HG03159 (cell line): ENCODE measurements at regions not wholly inside any gene's neighbourhood (a gene's known extent, or its start where the extent isn't known, plus 50 kb on each side); places are given as distances from the start of the nearest gene placed in this dataset.
"Not testable (repeated sequence)": the region's sequence is repeated elsewhere in the genome, so short reads cannot be mapped to it uniquely, and the experiment has no call there.

Experiments used
- ATAC-seq: cut with Tn5 transposase; IDR thresholded peaks from one replicate; pipeline ENCODE4 v1.9.1; 2021; ENCODE audit warnings: mild to moderate bottlenecking, moderate library complexity; ENCODE audit not compliant: unreplicated experiment

DNA sequence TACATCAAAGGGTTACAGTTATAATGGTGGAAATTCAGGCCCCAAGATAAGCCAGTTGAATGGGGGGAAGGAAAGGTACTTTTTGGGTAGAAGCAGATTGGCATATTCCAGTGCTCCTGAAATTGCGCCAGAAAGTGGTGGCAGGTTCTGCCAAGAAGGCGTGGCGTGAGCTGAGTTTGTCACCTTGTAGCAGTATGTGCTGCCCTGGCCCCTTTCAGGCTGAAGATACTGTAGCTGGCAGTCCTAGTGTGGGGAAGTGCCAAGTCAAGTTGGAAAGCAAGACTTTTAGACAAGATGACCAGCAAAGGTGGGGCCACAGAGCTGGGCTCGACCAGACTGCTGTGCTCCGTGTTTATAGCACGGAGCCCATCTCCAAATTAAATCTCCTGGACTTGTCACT lies 133.6 kb upstream of the GLRA1 start:
- ATAC-seq = no peak

DNA sequence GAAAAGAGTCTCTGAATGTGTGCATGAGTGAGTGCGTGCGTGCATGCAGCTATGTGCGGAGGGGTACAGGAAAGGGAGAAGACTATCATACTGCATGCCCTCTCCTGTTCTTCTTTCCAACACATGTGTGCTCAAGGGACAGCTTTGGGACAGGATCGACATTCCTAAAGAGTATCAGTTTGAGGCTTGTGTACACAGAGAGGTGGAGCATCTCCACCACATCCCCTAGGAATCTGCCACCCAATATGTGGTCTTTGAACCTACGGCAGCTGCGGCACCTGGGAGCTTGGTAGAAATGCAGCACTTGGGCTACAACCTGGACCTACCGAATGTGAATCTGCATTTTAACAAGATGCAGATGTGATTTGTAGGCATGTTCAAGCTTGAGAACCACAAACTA lies 132.3 kb upstream of the GLRA1 start:
- ATAC-seq = no peak

DNA sequence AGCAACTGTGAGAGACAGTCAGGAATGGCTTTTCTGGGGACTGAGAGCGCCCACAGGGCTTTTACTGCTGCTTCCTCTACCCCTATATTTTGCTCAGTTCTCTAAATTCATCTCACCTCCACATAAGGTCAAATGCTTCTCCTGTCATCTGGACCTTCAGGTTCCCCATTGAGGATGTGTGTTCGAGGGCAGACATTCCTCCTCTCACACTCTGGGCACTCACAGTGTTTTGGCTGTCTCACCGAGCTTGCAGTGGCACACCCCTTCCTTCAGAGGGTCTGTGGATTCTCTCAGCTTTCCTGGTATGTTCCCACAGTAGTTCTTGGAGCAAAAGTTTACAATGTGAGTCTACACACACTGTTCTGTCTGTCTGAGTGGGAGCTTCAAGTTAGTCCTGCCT lies 127.8 kb upstream of the GLRA1 start:
- ATAC-seq = no peak

DNA sequence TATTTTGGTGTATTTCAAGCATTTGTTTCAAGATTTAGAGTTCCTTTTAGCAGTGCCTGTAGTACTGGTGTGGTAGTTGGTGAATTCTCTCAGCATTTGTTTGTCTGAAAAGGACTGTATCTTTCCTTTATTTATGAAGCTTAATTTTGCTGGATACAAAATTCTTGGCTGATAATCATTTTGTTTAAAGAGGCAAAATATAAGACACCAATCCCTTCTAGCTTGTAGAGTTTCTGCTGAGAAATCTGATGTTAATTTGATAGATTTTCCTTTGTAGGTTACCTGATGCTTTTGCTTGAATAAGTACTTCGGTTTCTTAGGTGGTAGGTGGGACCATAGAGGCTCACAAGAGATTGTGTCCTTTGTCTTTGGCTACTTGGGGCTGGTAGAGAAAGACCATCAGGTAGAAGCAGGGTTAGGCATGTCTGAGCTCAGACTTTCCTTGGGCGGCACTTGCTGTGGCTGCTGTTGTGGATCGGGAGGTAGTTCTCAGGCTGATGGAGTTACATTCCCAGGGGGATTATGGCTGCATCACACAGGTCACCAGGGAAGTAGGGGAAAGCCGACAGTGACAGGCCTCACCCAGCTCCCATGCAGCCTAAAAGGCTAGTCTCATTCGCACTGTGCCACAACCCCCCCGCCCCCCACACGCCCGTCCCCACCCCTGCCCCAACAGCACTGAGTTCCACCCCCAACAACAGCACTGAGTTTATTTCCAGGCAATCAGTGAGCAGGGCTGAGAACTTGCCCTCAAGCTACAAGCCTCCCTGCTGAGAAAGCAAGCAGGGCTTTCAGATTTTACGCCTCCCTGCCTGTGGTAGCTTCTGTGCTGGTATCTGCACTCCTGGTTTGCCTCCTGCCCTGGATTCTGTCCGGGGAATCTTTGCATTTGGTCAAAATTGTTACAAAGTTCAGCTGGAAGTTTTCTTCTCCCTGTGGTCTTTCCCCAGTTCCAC lies 127.1 kb upstream of the GLRA1 start:
- ATAC-seq = no peak

DNA sequence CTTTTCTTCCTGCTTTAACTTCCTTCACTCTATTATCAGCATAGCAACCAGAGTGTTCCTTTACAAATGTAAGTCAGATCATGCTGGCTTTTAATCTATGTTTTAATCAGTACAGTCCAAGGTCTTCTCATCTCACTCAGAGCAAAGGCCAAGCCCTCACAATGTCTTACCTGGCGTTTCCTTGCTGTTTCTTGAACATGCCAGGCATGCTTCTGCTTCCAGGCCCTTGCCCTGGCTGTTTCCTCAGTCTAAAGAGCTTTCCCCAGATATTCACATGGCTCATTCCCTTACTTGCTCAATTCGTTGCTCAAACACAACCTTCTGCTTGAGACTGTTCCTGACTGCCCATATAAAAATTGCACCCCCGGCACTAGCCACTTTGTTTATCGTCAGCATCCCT lies 121.7 kb upstream of the GLRA1 start:
- no peak for ATAC-seq

DNA sequence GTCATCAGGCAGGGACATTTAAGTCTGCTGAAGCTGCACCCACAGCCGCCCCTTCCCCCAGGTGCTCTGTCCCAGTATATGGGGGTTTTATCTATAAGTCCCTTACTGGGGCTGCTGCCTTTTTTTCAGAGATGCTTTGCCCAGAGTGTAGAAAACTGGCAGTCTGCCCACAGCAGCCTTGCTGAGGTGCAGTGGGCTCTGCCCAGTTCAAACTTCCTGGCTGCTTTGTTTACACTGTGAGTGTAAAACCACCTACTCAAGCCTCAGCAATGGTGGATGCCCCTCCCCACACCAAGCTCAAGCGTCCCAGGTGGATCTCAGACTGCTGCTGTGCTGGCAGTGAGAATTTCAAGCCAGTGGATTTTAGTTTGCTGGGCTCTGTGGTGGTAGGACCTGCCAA lies 114.2 kb upstream of the GLRA1 start:
- not testable (repeated sequence) for ATAC-seq

DNA sequence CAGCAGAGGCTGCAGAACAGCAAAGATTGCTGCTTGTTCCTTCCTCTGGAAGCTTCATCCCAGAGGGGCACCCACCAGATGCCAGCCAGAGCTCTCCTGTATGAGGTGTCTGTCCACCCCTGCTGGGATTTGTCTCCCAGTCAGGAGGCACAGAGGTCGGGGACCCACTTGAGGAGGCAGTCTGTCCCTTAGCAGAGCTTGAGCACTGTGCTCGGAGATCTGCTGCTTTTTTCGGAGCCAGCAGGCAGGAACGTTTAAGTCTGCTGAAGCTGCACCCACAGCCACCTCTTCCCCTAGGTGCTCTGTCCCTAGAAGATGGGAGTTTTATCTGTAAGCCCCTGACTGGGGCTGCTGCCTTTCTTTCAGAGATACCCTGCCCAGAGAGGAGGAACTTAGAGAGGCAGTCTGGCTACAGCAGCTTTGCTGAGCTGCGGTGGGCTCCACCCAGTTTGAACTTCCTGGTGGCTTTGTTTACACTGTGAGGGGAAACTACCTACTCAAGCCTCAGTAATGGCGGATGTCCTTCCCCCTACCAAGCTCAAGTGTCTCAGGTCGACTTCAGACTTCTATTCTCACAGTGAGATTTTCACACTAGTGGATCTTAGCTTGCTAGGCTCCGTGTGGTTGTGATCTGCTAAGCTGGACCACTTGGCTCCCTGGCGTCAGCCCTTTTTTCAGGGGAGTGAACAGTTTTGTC lies 101.8 kb upstream of the GLRA1 start:
- peak; percentile 57 for ATAC-seq

DNA sequence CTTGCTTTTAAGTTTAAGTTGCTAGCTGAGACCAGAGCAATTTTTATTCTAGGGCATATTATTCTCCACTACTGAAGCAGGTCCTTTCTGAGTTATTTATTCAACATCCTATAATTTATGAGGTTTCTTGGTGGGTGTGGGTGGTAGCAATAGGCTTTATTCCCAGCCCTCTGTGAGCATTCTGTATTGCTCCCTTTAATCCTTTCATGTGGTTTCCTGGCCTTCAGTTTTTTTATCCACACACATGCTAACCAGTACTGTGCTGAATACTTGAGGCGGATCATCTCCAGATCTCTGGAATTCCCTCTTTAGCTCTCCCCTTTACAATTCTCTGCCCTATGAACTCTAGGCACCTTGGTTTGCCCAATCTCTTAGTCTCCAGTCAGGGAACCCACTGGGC lies 91.8 kb upstream of the GLRA1 start:
- no peak for ATAC-seq

DNA sequence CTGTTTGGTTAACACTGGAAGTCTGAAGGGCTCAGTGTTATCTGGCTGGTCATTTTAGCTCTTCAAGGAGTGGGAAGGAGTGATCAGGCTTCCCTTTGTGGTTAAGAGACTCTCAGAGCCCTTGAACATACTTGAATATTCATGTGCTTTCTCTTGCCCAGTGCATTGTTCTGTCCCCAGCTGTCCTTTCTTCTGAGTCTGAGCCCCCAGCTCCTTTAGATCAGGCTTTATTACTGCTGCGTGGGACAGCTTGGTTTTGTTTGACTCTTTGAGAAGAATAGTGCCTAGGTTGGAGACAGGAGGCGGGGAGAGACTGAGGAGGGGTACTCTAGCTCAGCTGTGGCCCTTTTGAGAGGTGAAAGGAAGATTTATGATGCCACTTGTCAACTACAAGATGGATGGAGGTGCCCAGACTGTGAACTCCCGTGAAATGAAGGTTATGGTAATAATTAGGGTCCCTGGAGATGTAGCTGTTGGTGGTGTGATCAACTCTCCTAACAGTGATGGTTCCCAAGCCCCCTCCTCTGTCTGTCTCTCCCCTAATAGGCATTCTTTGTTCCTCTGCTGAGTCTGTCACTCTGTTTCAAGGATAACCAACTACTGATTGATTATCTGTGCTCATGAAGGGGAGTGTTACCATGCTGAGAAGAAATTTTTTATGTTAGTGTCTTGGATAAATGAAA lies 83.1 kb upstream of the GLRA1 start:
- no peak for ATAC-seq

DNA sequence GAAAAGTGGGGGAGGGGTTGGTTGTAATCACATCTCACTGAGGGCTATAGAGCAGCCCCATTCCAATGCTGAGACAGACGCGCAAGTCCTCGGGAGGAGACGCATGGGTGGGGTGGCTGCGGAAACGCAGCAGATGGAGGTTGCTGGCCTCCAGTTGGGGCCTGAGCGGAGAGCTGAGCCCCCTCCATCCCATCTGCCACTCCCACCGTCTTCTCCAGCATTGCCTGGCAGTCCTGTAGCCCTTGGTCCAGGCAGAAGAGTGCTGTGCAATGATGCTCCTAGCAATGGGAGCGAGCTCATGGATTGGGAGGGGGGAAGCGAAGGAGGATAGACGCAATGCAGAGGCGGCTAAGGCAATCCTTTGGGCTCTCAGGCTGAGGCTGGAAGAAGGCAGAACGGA lies 79.4 kb upstream of the GLRA1 start:
- no peak for ATAC-seq
